ENCODE measurements at regions not wholly inside any gene's neighbourhood (a gene's known extent, or its start where the extent isn't known, plus 50 kb on each side); places are given as distances from the start of the nearest gene placed in this dataset.

GRCh38 chr3:124373524-124373923, 356.7 kb upstream of the UMPS start:
- DNase-seq: no peak

GRCh38 chr3:124374583-124374982, 355.7 kb upstream of the UMPS start:
- DNase-seq: no peak

DNA sequence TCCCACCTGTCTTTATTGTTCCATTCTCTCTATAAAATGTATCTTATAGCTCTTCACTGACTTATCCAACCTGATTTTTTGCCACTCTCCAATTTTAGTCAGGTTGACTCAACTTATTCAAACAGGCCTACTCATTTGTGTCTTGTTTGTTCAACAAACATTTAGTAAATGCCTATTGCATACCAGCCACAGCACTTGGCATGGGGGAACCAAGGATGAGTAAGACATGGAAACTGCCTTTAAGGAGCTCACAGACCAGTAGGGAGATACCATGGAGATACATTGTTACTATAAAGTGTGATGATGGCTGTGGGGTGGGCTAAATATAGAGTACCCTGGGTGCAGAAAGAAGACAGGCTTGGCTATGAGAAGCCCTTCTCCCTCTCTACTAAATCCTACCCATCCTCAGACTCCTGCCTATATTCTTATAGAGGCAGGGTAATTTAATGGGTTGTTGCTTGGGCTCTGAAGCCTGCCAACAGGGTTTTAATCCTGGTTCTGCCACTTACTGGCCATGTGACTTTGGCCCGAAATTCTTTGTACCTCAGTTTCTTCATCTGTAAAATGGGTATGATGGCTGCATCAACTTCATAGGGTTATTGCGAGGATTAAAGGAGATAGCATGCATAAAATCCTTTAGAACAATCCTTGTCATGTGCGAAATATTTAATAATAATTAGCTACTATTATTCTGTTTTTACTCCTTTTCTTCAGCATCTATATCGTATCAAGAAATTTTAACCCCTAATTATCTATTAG, 348.5 kb upstream of the UMPS start:
- DNase-seq: peak; percentile 86

GRCh38 chr3:124383051-124383450, 347.2 kb upstream of the UMPS start:
- peak; percentile 55 for DNase-seq

DNA sequence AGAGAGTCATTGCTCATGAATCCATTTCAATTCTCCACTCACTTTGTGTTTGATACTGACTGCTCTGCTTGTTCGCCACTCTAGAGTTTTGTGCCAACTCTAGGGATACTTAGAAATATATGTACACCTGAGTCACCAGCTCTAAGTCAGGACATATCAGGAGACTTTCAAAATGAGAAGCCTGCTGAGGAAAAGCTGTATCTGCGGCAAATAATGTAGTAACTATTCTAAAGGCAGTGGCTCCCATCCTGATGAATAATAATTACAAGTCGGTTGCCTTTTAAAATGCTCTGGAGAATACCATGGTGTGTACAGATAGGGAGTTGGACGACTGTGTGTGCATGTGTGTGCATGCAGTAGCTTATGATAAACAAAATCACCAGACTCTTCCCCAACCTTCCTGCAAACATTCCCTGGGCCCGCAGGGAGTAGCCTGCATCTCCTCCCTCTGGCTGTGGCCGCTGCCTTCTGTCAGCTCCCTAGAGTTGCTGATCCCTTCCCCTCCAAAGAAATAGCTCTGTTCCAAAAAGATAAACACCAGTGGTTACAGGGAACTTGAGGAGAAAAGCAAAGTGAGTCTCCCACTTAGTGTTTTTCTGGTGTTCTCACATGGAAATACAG, 346.3 kb upstream of the UMPS start:
- DNase-seq: no peak

DNA sequence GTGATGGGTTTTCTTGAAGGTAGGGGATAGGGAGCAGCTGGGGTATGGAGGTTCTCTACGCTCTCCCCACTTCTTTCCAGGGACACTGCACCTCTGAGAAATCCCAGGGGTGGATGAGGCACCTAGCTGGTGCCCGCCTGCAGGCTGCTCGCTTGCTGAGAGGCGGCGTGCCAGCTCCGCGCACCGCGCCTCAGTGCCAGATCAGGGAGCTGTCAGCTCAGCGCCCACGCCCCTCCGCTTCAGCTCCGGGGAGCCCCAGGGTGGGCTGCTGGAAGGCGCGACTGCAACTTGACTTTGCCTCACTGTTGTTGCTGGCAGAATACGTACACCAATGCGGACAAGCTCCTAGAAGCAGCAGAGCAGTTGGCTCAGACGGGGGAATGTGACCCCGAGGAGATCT, 345.7 kb upstream of the UMPS start:
- no peak for DNase-seq

- DNase-seq: no peak
Observed at GRCh38 chr3:124385996-124386395, 344.3 kb upstream of the UMPS start.

GRCh38 chr3:124386996-124387595, 343.2 kb upstream of the UMPS start:
- no peak for DNase-seq

DNA sequence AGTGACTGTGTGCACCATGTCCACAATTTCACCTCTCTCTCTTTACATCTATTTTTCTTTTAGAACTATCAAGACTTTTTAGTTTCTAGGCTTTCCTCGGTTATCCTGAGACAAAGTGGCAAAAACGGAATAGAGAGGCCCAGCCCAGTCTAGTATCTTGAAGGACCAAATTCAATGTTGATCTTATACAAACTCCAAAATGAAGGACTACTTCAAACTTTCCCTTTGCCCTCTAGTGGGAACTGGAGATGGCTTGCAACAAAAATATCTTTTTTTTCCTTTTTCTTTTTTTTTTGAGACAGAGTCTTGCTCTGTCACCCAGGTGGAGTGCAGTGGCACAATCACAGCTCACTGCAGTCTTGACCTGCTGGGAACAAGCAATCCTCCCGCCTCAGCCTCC, 338.5 kb upstream of the UMPS start:
- DNase-seq: no peak

DNA sequence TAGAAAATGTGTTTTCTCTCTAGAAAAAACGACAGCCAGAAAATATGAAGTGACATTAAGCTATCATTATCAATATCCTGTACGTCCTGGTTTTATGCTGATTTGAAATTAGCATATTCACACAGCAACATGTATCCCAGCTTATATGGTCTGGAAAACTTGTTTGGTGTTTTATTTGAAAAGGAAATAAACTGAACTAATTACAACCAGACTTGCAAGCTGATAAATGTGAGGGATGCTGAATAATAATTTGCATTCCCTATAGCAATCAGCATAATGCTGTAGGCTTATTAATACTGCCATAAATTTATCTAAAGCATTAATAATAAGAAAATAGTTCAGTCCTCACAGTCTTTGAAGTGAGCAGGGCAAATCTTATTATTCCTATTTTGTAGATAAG, 336.9 kb upstream of the UMPS start:
- DNase-seq: no peak

- DNase-seq: no peak
Observed at GRCh38 chr3:124395162-124395561, 335.1 kb upstream of the UMPS start.

GRCh38 chr3:124395584-124396338, 334.5 kb upstream of the UMPS start:
- no peak for DNase-seq

GRCh38 chr3:124396339-124396950, 333.8 kb upstream of the UMPS start:
- DNase-seq: no peak

- no peak for DNase-seq
Observed at GRCh38 chr3:124397088-124397487, 333.2 kb upstream of the UMPS start.

DNA sequence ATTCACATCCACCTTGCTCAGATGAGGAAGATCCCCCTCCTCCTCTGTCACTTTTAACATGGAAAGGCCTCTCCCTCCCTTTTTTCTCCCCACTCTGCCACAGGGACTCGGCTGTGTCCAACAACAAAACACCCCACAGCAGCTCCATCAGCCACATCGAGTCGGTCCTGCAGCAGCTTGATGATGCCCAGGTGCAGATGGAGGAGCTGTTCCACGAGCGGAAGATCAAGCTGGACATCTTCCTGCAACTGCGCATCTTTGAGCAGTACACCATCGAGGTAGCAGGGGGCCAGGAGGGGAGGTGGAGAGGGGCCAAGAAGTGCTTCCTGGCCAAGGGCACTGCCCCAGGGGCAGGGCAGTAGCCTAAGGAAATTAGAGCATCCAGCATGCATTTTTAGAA, 331.7 kb upstream of the UMPS start:
- DNase-seq: no peak

DNA sequence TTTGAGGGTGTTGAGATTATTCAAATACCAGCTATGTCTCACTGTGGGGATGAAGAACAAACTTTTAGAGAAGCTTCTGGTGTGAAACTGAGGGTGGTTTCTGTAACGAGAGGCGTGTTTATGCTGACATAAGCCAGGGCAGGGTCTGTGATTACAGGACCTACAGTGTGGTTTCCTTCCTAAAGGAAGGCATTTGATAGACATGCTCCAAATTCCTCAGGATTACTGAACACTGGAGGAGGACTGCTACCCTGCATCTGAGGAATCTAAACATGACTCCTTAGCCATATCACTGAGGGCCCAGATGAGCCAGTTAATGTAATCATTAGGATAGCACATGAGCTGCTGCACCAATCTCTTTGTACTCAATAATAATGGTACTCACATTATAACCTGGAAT, 328.4 kb upstream of the UMPS start:
- peak; percentile 80 for DNase-seq

DNA sequence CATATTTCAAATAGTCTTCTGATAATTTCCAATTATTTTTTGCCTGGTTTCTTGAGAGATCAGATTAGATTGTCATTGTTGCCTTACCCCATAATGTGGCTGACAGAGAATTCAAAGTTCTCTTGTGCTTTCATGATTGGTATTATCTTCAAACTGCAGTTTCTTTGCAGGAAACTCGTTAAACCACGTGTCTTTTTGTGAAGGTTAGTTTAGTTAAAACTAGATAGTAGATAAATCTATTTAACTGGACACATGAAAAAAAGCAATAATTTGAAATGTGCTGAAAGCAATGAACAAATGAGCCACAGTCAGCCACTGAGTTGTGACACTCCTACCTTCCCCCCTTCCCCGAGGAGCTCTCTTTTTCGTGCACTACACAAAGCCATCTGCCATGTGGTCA, 327.5 kb upstream of the UMPS start:
- no peak for DNase-seq

- no peak for DNase-seq
Observed at GRCh38 chr3:124404621-124405020, 325.6 kb upstream of the UMPS start.

GRCh38 chr3:124407260-124407659, 323.0 kb upstream of the UMPS start:
- peak; percentile 63 for DNase-seq

- peak; percentile 76 for DNase-seq
Observed at GRCh38 chr3:124409650-124410275, 320.5 kb upstream of the UMPS start.

DNA sequence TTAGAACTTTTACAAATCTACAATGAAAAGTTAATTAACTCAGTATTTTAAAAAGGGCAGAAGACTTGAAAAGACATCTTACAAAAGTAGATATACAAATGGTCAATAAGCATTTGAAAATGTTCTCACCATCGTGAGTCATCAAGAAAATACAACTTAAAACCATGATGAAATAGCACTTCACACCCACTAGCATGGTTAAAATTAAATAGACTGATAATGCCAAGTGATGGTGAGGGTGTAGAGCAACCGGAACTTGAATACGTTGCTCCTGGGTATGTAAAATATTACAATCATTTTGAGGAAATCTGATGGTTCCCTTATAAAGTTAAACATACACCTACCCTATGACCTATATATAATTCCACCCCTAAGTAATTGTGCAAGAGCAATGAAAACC, 319.8 kb upstream of the UMPS start:
- peak; percentile 24 for DNase-seq

GRCh38 chr3:124411728-124412127, 318.5 kb upstream of the UMPS start:
- no peak for DNase-seq
